ENCODE measurements at regions not wholly inside any gene's neighbourhood (a gene's known extent, or its start where the extent isn't known, plus 50 kb on each side); places are given as distances from the start of the nearest gene placed in this dataset.

- no peak for ATAC-seq
- TF ChIP-seq CREB5 (CRISPR knock-in tag; IDR thresholded peaks at IDR 0.05; ENCODE audit: low read depth) (no peak), TSHZ2 (CRISPR knock-in tag; IDR thresholded peaks at IDR 0.05) (no peak), ZFP3 (CRISPR knock-in tag; IDR thresholded peaks at IDR 0.05) (no peak)
Observed at GRCh38 chr22:27046086-27046485, 388.7 kb downstream of the MIAT start.

- ATAC-seq, result no peak
Observed at GRCh38 chr22:27046603-27047002, 389.2 kb downstream of the MIAT start.

GRCh38 chr22:27050771-27051170 is 393.4 kb downstream of the MIAT start:
- ATAC-seq, result no peak
- TF ChIP-seq ZFP30 (CRISPR knock-in tag; IDR thresholded peaks at IDR 0.05) (no peak), ARNTL (CRISPR knock-in tag; IDR thresholded peaks at IDR 0.05; ENCODE audit: borderline replicate concordance, low read depth) (no peak), BACH2 (CRISPR knock-in tag; IDR thresholded peaks at IDR 0.05; ENCODE audit: borderline replicate concordance) (no peak), CSRNP3 (CRISPR knock-in tag; IDR thresholded peaks at IDR 0.05) (no peak), CREB5 (CRISPR knock-in tag; IDR thresholded peaks at IDR 0.05; ENCODE audit: low read depth) (no peak), GLIS3 (CRISPR knock-in tag; IDR thresholded peaks at IDR 0.05) (no peak), PATZ1 (CRISPR knock-in tag; IDR thresholded peaks at IDR 0.05; ENCODE audit: borderline replicate concordance) (no peak), RARB (CRISPR knock-in tag; IDR thresholded peaks at IDR 0.05) (no peak), TSHZ2 (CRISPR knock-in tag; IDR thresholded peaks at IDR 0.05) (no peak), ZNF70 (CRISPR knock-in tag; IDR thresholded peaks at IDR 0.05) (no peak)

More at GRCh38 chr22:27046603-27047002, 389.2 kb downstream of the MIAT start:
- no peak for TF ChIP-seq TSHZ2 (CRISPR knock-in tag; IDR thresholded peaks at IDR 0.05)
- TF ChIP-seq ZC3H10 (CRISPR knock-in tag; IDR thresholded peaks at IDR 0.05), result no peak
- TF ChIP-seq PATZ1 (CRISPR knock-in tag; IDR thresholded peaks at IDR 0.05; ENCODE audit: borderline replicate concordance), result no peak
- no peak for TF ChIP-seq CSDC2 (CRISPR knock-in tag; IDR thresholded peaks at IDR 0.05)
